OCI-LY1 (cell line): ENCODE measurements at regions not wholly inside any gene's neighbourhood (a gene's known extent, or its start where the extent isn't known, plus 50 kb on each side); places are given as distances from the start of the nearest gene placed in this dataset.

Experiments
- H2AFZ ChIP-seq: fragments of 200-600 bp; sonication (generic), shearing (Covaris generic); 2 replicates; pipeline ENCODE4 v1.6.0; 2014; ENCODE audit warnings: antibody characterized with exemption, mild to moderate bottlenecking, low read length
- H3F3A ChIP-seq: fragments of 200-600 bp; sonication (generic), shearing (Covaris generic); 2 replicates; pipeline ENCODE4 v1.6.0; 2014; ENCODE audit warnings: mild to moderate bottlenecking, antibody characterized with exemption, low read length, moderate library complexity; ENCODE audit not compliant: insufficient read depth
- H3K27ac ChIP-seq: fragments of 200-600 bp; sonication (generic); 2 replicates; pipeline ENCODE4 v1.5.1; 2014; ENCODE audit warnings: low read length, mixed run types, mild to moderate bottlenecking, low read depth; ENCODE audit not compliant: poor library complexity, severe bottlenecking
- H3K27me3 ChIP-seq: fragments of 200-600 bp; sonication (generic); 2 replicates; pipeline ENCODE4 v1.6.0; 2014; ENCODE audit warnings: antibody characterized with exemption, mild to moderate bottlenecking, low read length, moderate library complexity; ENCODE audit not compliant: insufficient read depth
- H3K36me3 ChIP-seq: fragments of 200-600 bp; sonication (generic); 2 replicates; pipeline ENCODE4 v1.6.1; 2014; ENCODE audit warnings: mild to moderate bottlenecking, antibody characterized with exemption, low read length, moderate library complexity, mixed read lengths; ENCODE audit not compliant: insufficient read depth
- H3K4me1 ChIP-seq: fragments of 200-600 bp; sonication (generic); 2 replicates; pipeline ENCODE4 v1.5.1; 2014; ENCODE audit warnings: mild to moderate bottlenecking, low read length, moderate library complexity; ENCODE audit not compliant: insufficient read depth, severe bottlenecking
- H3K4me2 ChIP-seq: fragments of 200-600 bp; sonication (generic), shearing (Covaris generic); 2 replicates; pipeline ENCODE4 v1.6.1; 2014; ENCODE audit warnings: low read length
- H3K4me3 ChIP-seq: fragments of 200-600 bp; sonication (generic); 2 replicates; pipeline ENCODE4 v1.5.1; 2014; ENCODE audit warnings: low read length, low read depth, mild to moderate bottlenecking, mixed read lengths; ENCODE audit not compliant: poor library complexity, severe bottlenecking
- H3K79me2 ChIP-seq: fragments of 200-600 bp; shearing (Covaris generic); 2 replicates; pipeline ENCODE4 v1.6.1; 2016; ENCODE audit warnings: mixed run types, low read length, mixed read lengths; ENCODE audit not compliant: insufficient read depth
- H3K9ac ChIP-seq: fragments of 200-600 bp; sonication (generic), shearing (Covaris generic); 2 replicates; pipeline ENCODE4 v1.6.1; 2014; ENCODE audit warnings: mild to moderate bottlenecking, low read length, mixed read lengths
- H3K9me2 ChIP-seq: fragments of 200-600 bp; sonication (generic), shearing (Covaris generic); 2 replicates; pipeline ENCODE4 v1.6.1; 2014; ENCODE audit warnings: low read depth, mild to moderate bottlenecking, low read length, mixed read lengths
- H3K9me3 ChIP-seq: fragments of 200-600 bp; shearing (Covaris generic); 2 replicates; pipeline ENCODE4 v1.6.1; 2014; ENCODE audit warnings: low read length, mixed read lengths
- H4K20me1 ChIP-seq: fragments of 200-600 bp; sonication (generic), shearing (Covaris generic); 2 replicates; pipeline ENCODE4 v1.6.0; 2016; ENCODE audit warnings: mild to moderate bottlenecking, low read length; ENCODE audit not compliant: insufficient read depth
- CTCF ChIP-seq: fragments of 200-600 bp; sonication (generic), shearing (Covaris generic); IDR thresholded peaks from 2 replicates; pipeline ENCODE4 v1.5.1; 2017; ENCODE audit warnings: mild to moderate bottlenecking, antibody characterized with exemption, low read length, moderate library complexity, mixed read lengths
- EZH2 ChIP-seq: fragments of 200-600 bp; sonication (generic), shearing (Covaris generic); IDR thresholded peaks from 2 replicates; pipeline ENCODE4 v1.8.0; 2017; ENCODE audit warnings: borderline replicate concordance, mixed run types, mild to moderate bottlenecking, antibody characterized with exemption, low read length, moderate library complexity, mixed read lengths

GRCh38 chr12:23423796-23424195, 525.7 kb downstream of the SOX5 start:
- no peaks in the 10 kb centered on the region for H3K9me2 ChIP-seq
- H3K36me3 ChIP-seq, result no peaks in the 10 kb centered on the region
- H3K9ac ChIP-seq, result no peak overlapping the region
- no peaks in the 10 kb centered on the region for H4K20me1 ChIP-seq
- H3K27me3 ChIP-seq, result no peaks in the 10 kb centered on the region
- H3K4me2 ChIP-seq, result no peak overlapping the region
- no peaks in the 10 kb centered on the region for H3K4me1 ChIP-seq
- no peak overlapping the region for H2AFZ ChIP-seq
- no peak overlapping the region for H3K27ac ChIP-seq
- H3K79me2 ChIP-seq, result no peaks in the 10 kb centered on the region
- H3K9me3 ChIP-seq, result no peaks in the 10 kb centered on the region
- H3K4me3 ChIP-seq, result no peak overlapping the region
- no peaks in the 10 kb centered on the region for H3F3A ChIP-seq
- TF ChIP-seq CTCF (no peak), EZH2 (no peak)

GRCh38 chr12:23424685-23425084, 524.8 kb downstream of the SOX5 start:
- H3K9me2 ChIP-seq, result no peaks in the 10 kb centered on the region
- no peak overlapping the region for H3K27ac ChIP-seq
- H3K36me3 ChIP-seq, result no peaks in the 10 kb centered on the region
- no peaks in the 10 kb centered on the region for H3K9me3 ChIP-seq
- H3K9ac ChIP-seq, result no peak overlapping the region
- no peak overlapping the region for H3K4me2 ChIP-seq
- H3K4me3 ChIP-seq, result no peak overlapping the region
- no peaks in the 10 kb centered on the region for H4K20me1 ChIP-seq
- no peaks in the 10 kb centered on the region for H3K79me2 ChIP-seq
- no peaks in the 10 kb centered on the region for H3K4me1 ChIP-seq
- H2AFZ ChIP-seq, result no peak overlapping the region
- H3F3A ChIP-seq, result no peaks in the 10 kb centered on the region
- no peaks in the 10 kb centered on the region for H3K27me3 ChIP-seq
- no peak for TF ChIP-seq EZH2

DNA sequence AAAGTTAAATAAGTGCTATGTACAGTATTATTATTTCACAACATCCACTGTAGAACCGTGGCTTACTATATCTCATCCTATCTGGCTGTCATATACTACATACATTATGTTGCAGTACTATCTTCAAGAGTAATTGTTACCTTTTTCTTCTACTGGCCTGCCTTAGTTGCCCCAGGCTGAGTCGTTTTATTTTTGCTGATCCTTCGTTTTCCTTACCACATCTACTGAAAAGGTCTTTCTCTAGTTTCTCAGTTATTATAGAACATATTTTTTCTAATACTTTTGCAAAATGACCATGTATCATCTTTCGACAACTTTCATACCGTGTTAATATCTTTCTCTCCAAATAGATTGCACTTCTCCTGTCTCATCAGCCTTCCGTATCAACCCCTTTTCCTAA, 523.1 kb downstream of the SOX5 start:
- H3K9me2 ChIP-seq, result no peaks in the 10 kb centered on the region
- no peaks in the 10 kb centered on the region for H4K20me1 ChIP-seq
- TF ChIP-seq CTCF (no peak), EZH2 (no peak)

GRCh38 chr12:23428758-23429157, 520.7 kb downstream of the SOX5 start:
- H3K36me3 ChIP-seq, result no peaks in the 10 kb centered on the region
- H3K27ac ChIP-seq, result no peak overlapping the region
- no peak overlapping the region for H3K4me3 ChIP-seq
- TF ChIP-seq CTCF (no peak), EZH2 (no peak)
- no peaks in the 10 kb centered on the region for H3K4me1 ChIP-seq
- H3K4me2 ChIP-seq, result no peak overlapping the region
- no peaks in the 10 kb centered on the region for H3F3A ChIP-seq
- no peaks in the 10 kb centered on the region for H3K27me3 ChIP-seq
- no peaks in the 10 kb centered on the region for H3K9me2 ChIP-seq
- no peaks in the 10 kb centered on the region for H3K9me3 ChIP-seq
- H3K9ac ChIP-seq, result no peak overlapping the region
- no peaks in the 10 kb centered on the region for H4K20me1 ChIP-seq
- H3K79me2 ChIP-seq, result no peaks in the 10 kb centered on the region
- no peak overlapping the region for H2AFZ ChIP-seq

More for the DNA sequence above, 523.1 kb downstream of the SOX5 start:
- H2AFZ ChIP-seq, result no peak overlapping the region
- no peak overlapping the region for H3K27ac ChIP-seq
- no peaks in the 10 kb centered on the region for H3K4me1 ChIP-seq
- no peak overlapping the region for H3K4me3 ChIP-seq
- no peak overlapping the region for H3K4me2 ChIP-seq
- no peaks in the 10 kb centered on the region for H3K79me2 ChIP-seq
- H3K27me3 ChIP-seq, result no peaks in the 10 kb centered on the region
- no peaks in the 10 kb centered on the region for H3K36me3 ChIP-seq
- H3F3A ChIP-seq, result no peaks in the 10 kb centered on the region
- no peaks in the 10 kb centered on the region for H3K9me3 ChIP-seq
- H3K9ac ChIP-seq, result no peak overlapping the region
